Thyroid gland (tissue), 4 donors: ENCODE measurements at regions not wholly inside any gene's neighbourhood (a gene's known extent, or its start where the extent isn't known, plus 50 kb on each side); places are given as distances from the start of the nearest gene placed in this dataset.

Experiments used
- POLR2A ChIP-seq, 2 donors: fragments of 450-650 bp; IDR thresholded peaks; one replicate each; pipeline ENCODE4 v1.6.1; 2017; ENCODE audit warnings: antibody characterized with exemption in 2 of 2, mild to moderate bottlenecking in 2 of 2, moderate library complexity in 1 of 2
- TF ChIP-seq, protein P1 (sequence below), 6 experiments: fragments of 200-600 bp in 3 of 6; fragments of 450-650 bp in 3 of 6; sonication (generic) in 3 of 6; IDR thresholded peaks; one replicate each; pipeline ENCODE4 v1.5.1; 2016 to 2019; ENCODE audit warnings: antibody characterized with exemption in 6 of 6, mild to moderate bottlenecking in 2 of 6, inconsistent platforms in 1 of 6, moderate library complexity in 1 of 6

DNA sequence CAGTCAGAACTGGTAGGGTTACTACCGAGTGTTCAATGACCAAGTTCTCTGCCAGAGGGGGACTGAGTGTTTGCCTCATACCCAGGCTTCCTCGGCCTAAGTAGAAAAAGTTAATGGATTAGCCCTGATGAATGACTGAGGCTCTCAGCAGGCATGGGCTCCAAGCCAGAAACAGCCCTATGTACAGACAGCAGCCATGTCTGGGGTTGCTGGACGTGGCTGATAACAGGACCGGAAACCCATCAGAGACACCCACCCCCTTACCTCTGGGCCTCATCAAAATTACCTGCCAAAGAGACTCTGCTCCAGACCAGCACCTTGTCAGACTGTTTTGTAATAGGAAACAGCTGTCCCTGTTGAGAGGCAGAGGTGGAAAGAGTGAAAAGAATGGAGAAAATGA lies 351.4 kb downstream of the ETS1 start:
- TF ChIP-seq, protein P1, sequence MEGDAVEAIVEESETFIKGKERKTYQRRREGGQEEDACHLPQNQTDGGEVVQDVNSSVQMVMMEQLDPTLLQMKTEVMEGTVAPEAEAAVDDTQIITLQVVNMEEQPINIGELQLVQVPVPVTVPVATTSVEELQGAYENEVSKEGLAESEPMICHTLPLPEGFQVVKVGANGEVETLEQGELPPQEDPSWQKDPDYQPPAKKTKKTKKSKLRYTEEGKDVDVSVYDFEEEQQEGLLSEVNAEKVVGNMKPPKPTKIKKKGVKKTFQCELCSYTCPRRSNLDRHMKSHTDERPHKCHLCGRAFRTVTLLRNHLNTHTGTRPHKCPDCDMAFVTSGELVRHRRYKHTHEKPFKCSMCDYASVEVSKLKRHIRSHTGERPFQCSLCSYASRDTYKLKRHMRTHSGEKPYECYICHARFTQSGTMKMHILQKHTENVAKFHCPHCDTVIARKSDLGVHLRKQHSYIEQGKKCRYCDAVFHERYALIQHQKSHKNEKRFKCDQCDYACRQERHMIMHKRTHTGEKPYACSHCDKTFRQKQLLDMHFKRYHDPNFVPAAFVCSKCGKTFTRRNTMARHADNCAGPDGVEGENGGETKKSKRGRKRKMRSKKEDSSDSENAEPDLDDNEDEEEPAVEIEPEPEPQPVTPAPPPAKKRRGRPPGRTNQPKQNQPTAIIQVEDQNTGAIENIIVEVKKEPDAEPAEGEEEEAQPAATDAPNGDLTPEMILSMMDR (IDR thresholded peaks at IDR 0.05): no peak
- no peak for TF ChIP-seq POLR2A (IDR thresholded peaks at IDR 0.05)
